ENCODE measurements at regions not wholly inside any gene's neighbourhood (a gene's known extent, or its start where the extent isn't known, plus 50 kb on each side); places are given as distances from the start of the nearest gene placed in this dataset.
"Not testable (repeated sequence)": the region's sequence is repeated elsewhere in the genome, so short reads cannot be mapped to it uniquely, and the experiment has no call there.

DNA sequence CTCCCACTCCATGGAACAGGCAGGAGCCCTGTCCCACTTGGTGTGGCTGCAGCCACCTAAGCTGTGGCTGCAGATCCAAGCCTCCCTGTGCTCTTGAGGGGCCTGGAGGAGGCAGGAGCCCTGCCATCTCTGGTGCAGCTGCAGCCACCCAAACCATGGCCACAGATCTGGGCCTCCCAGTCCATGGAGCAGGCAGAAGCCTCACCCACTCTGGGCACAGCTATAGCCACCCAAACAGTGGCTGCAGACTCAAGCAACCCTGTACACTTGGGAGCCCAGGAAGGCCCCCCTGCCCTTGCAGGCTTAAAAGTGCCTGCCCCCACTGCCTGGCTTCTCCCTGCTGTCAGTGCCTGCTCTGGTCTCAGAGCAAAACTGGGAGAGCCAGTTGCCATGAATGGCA, 320.3 kb downstream of the RFPL4B start:
- TF ChIP-seq, protein P1, sequence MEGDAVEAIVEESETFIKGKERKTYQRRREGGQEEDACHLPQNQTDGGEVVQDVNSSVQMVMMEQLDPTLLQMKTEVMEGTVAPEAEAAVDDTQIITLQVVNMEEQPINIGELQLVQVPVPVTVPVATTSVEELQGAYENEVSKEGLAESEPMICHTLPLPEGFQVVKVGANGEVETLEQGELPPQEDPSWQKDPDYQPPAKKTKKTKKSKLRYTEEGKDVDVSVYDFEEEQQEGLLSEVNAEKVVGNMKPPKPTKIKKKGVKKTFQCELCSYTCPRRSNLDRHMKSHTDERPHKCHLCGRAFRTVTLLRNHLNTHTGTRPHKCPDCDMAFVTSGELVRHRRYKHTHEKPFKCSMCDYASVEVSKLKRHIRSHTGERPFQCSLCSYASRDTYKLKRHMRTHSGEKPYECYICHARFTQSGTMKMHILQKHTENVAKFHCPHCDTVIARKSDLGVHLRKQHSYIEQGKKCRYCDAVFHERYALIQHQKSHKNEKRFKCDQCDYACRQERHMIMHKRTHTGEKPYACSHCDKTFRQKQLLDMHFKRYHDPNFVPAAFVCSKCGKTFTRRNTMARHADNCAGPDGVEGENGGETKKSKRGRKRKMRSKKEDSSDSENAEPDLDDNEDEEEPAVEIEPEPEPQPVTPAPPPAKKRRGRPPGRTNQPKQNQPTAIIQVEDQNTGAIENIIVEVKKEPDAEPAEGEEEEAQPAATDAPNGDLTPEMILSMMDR (IDR thresholded peaks at IDR 0.05; ENCODE audit: insufficient read depth, low read depth, low read length) = no peak
- no peak for DNase-seq (ENCODE audit: low read depth)
- H3K4me3 ChIP-seq (ENCODE audit: low read depth, low read length) = no peak overlapping the region
- H3K36me3 ChIP-seq (ENCODE audit: control insufficient read depth, insufficient read depth, low read length) = no peaks in the 10 kb centered on the region
- ChIA-PET CTCF (no interaction called here), POLR2A (no interaction called here)
- no peaks in the 10 kb centered on the region for H3K27me3 ChIP-seq (ENCODE audit: control insufficient read depth, insufficient read depth, low read length)

DNA sequence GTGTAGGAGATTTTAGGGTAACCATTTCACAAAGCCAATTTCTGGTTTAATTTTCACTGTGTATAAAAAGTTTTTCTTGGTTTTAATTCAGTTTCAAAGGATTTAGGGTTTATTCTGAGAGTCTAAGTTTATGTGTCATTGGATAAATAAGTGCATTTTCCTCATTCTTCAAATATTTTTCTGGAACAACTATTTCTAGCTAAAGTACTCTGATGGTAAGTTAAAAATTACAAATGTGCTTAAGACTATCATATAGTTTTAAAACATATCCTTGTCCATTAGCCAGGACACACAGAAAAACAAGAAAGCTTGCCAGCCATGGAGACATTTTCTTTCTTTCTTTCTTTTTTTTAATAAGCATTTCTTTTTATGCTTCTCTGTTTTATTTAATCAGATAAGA, 333.0 kb downstream of the RFPL4B start:
- DNase-seq (ENCODE audit: low read depth) = no peak
- no peaks in the 10 kb centered on the region for H3K36me3 ChIP-seq (ENCODE audit: control insufficient read depth, insufficient read depth, low read length)
- H3K4me3 ChIP-seq (ENCODE audit: low read depth, low read length) = no peak overlapping the region
- CTCF ChIA-PET = interaction anchor here (1.1 kb wide), 1 partner anchor 14 kb away, joined by 3 read pairs; no protein-coding TSS in a partner anchor
- no peaks in the 10 kb centered on the region for H3K27me3 ChIP-seq (ENCODE audit: control insufficient read depth, insufficient read depth, low read length)
- TF ChIP-seq, protein P1 (IDR thresholded peaks at IDR 0.05; ENCODE audit: insufficient read depth, low read depth, low read length) = no peak
- POLR2A ChIA-PET = interaction anchor here (0.6 kb wide), 1 partner anchor 213 kb away, joined by 3 read pairs; no protein-coding TSS in a partner anchor

DNA sequence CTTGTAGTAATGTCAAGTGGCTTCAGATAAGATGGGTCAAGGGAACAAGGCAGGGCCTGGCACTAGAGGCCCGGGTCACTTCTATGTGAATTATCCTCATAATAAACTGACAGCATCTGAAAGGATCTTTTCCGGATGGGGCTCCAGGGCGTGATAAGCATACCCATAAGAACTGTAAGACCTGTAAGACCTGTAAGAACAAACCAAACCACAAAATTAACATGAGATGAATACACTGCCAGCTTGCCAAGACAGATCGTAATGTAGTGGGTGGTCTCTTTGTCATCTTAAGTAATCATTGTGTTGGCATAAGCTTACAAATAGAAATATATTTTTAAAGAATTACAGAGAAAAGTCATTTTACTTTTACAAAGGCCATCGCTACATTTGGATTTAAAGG, 334.9 kb downstream of the RFPL4B start:
- Histone ChIP-seq H3K36me3 (ENCODE audit: control insufficient read depth, insufficient read depth, low read length) (no peaks in the 10 kb centered on the region), H3K27me3 (ENCODE audit: control insufficient read depth, insufficient read depth, low read length) (no peaks in the 10 kb centered on the region), H3K4me3 (ENCODE audit: low read depth, low read length) (no peak overlapping the region)
- ChIA-PET POLR2A (no interaction called here), CTCF (interaction anchor here (1.0 kb wide), 1 partner anchor 16 kb away, joined by 3 read pairs; no protein-coding TSS in a partner anchor)
- TF ChIP-seq, protein P1 (IDR thresholded peaks at IDR 0.05; ENCODE audit: insufficient read depth, low read depth, low read length) = no peak
- DNase-seq (ENCODE audit: low read depth) = no peak

DNA sequence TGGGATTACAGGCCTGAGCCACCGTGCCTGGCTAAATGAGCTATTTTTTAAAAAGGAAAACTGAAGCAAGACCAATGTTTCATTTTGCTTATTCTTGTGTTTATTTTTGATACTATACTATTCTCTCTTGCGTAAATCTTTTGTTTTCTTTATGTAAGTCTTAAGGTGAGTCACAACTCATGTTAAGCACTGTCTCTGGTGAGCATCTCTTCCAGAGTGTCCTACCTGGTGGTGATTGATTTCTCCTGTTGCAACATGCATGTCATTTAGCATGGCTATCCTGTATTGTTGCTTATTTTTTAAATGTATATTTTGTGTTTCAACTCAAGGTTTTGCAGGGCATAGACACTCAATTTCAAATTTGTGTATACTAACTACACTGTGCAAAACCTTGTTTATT, 336.0 kb downstream of the RFPL4B start:
- CTCF ChIA-PET = no interaction called here
- DNase-seq (ENCODE audit: low read depth) = no peak
- POLR2A ChIA-PET = no interaction called here
- no peaks in the 10 kb centered on the region for H3K36me3 ChIP-seq (ENCODE audit: control insufficient read depth, insufficient read depth, low read length)
- H3K27me3 ChIP-seq (ENCODE audit: control insufficient read depth, insufficient read depth, low read length) = no peaks in the 10 kb centered on the region
- no peak overlapping the region for H3K4me3 ChIP-seq (ENCODE audit: low read depth, low read length)
- TF ChIP-seq, protein P1 (IDR thresholded peaks at IDR 0.05; ENCODE audit: insufficient read depth, low read depth, low read length) = no peak

DNA sequence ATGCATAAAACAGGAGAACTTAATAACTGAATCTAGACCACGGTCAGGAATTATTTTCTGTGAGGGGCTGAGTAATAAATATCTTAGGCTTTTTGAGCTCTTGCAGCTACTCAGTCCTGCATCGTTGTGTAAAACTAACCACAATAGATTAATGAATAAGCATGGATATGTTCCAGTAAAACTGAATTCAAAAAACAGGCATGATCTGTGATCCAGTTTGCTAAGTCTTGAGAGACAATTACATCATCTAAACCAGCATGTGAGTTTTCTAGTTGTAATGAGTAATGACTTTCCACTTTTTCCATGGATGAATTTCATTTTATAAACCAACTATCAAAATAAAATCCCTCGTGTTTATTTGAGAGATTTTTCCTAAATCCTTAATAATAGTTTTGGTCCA, 336.8 kb downstream of the RFPL4B start:
- TF ChIP-seq, protein P1 (IDR thresholded peaks at IDR 0.05; ENCODE audit: insufficient read depth, low read depth, low read length) = no peak
- peak; percentile 88 for DNase-seq (ENCODE audit: low read depth)
- POLR2A ChIA-PET = no interaction called here
- no peaks in the 10 kb centered on the region for H3K36me3 ChIP-seq (ENCODE audit: control insufficient read depth, insufficient read depth, low read length)
- no peaks in the 10 kb centered on the region for H3K27me3 ChIP-seq (ENCODE audit: control insufficient read depth, insufficient read depth, low read length)
- CTCF ChIA-PET = interaction anchor here (0.5 to 0.6 kb wide), 2 partner anchors 68 to 84 kb away, joined by 3 to 6 read pairs; no protein-coding TSS in a partner anchor
- no peak overlapping the region for H3K4me3 ChIP-seq (ENCODE audit: low read depth, low read length)

DNA sequence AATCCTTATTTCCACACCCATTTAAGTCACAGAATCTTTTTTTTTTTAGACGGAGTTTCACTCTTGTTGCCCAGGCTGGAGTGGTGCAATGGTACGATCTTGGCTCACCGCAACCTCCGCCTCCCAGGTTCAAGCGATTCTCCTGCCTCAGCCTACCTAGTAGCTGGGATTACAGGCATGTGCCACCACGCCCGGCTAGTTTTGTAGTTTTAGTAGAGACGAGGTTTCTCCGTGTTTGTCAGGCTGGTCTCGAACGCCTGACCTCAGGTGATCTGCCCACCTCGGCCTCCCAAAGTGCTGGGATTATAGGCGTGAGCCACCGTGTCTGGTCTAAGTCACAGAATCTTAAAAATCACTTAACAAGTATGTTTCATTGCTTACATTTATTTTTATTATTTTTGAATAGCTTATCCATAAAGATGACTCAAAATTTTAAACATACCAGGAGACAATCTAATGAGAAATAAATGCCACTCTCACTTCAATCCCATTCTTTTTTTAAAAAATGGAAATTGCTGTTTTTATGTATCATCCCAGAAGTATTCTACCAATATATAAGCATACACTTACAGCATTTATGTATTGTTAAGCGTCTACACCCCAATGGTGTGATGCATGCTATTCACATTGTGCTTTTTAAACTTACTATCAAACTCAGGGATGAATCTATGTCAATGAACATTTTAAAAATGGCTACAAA, 338.5 kb downstream of the RFPL4B start:
- DNase-seq (ENCODE audit: low read depth); H3K27me3 ChIP-seq (ENCODE audit: control insufficient read depth, insufficient read depth, low read length); POLR2A ChIA-PET; H3K4me3 ChIP-seq (ENCODE audit: low read depth, low read length); H3K36me3 ChIP-seq (ENCODE audit: control insufficient read depth, insufficient read depth, low read length); CTCF ChIA-PET: not testable (repeated sequence)

DNA sequence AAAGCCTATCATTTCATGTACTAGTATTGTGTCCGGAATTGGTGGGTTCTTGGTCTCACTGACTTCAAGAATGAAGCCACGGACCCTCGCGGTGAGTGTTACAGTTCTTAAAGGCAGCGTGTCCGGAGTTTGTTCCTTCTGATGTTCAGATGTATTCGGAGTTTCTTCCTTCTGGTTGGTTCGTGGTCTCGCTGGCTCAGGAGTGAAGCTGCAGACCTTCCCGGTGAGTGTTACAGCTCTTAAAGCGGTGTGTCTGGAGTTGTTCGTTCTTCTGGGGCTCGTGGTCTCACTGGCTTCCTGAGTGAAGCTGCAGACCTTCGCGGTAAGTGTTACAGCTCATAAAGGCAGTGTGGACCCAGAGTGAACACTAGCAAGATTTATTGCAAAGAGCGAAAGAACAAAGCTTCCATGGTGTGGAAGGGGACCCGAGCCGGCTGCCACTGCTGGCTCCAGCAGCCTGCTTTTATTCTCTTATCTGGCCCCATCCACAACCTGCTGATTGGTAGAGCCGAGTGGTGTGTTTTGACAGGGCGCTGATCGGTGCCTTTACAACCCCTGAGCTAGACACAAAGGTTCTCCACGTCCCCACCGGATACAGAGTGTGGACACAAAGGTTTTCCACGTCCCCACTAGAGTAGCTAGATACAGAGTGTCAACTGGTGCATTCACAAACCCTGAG, 341.5 kb downstream of the RFPL4B start:
- H3K27me3 ChIP-seq (ENCODE audit: control insufficient read depth, insufficient read depth, low read length); H3K4me3 ChIP-seq (ENCODE audit: low read depth, low read length); DNase-seq (ENCODE audit: low read depth); H3K36me3 ChIP-seq (ENCODE audit: control insufficient read depth, insufficient read depth, low read length); POLR2A ChIA-PET: not testable (repeated sequence)
- CTCF ChIA-PET = interaction anchor here (0.6 to 1.0 kb wide), 2 partner anchors 8 to 458 kb away, joined by 3 read pairs; no protein-coding TSS in a partner anchor

Measured in BJ (cell line).